BE2C (cell line): ENCODE measurements at regions not wholly inside any gene's neighbourhood (a gene's known extent, or its start where the extent isn't known, plus 50 kb on each side); places are given as distances from the start of the nearest gene placed in this dataset.

ENCODE experiments used
- DNase-seq: peaks from one replicate; pipeline ENCODE4 v3.0.0-alpha.2; 2020
- H3K27me3 ChIP-seq: fragments of 250-450 bp; sonication (Bioruptor Pico); 2 replicates; pipeline ENCODE4 v1.5.1; 2020; ENCODE audit warnings: mild to moderate bottlenecking
- H3K36me3 ChIP-seq: fragments of 250-450 bp; sonication (Bioruptor Pico); 2 replicates; pipeline ENCODE4 v1.5.1; 2020; ENCODE audit warnings: mild to moderate bottlenecking
- H3K4me1 ChIP-seq: fragments of 250-450 bp; sonication (Bioruptor Pico); 2 replicates; pipeline ENCODE4 v1.5.1; 2020
- H3K4me3 ChIP-seq: 2 replicates; pipeline ENCODE4 v1.5.1; 2011; ENCODE audit warnings: low read depth, low read length
- H3K9me3 ChIP-seq: fragments of 250-450 bp; sonication (Bioruptor Pico); 2 replicates; pipeline ENCODE4 v1.5.1; 2020
- CTCF ChIP-seq: IDR thresholded peaks from 2 replicates; pipeline ENCODE4 v1.5.1; 2012; ENCODE audit warnings: mild to moderate bottlenecking, low read depth, low read length

GRCh38 chr16:13291591-13292333 lies 390.4 kb downstream of the SHISA9 start:
- no peaks in the 10 kb centered on the region for H3K4me1 ChIP-seq
- H3K27me3 ChIP-seq = no peaks in the 10 kb centered on the region
- no peaks in the 10 kb centered on the region; the same call in 1 of the 2 replicates for H3K9me3 ChIP-seq
- DNase-seq = no peak
- H3K36me3 ChIP-seq = no peaks in the 10 kb centered on the region
- H3K4me3 ChIP-seq = no peak overlapping the region
- no peak for TF ChIP-seq CTCF

DNA sequence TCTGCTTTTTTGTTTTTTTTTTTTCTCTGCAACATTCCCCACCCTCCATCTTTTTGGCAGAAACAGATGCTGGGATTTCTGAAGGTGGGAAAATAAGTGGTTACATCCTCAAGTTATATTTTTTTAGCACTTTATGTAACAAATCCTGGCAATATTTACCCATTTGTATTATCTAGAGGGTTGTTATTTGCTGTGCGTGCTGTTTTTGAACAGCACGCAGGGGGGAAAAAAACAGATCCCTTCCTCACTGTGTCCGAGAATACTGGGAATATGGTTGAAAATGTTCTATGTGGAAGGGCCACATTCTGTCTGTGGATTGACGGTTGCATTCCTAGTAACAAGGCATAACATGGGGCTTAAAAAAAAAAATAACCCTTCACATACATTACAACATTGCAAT lies 394.8 kb downstream of the SHISA9 start:
- Histone ChIP-seq H3K4me1 (no peaks in the 10 kb centered on the region), H3K27me3 (no peaks in the 10 kb centered on the region), H3K36me3 (no peaks in the 10 kb centered on the region), H3K4me3 (no peak overlapping the region), H3K9me3 (no peaks in the 10 kb centered on the region; the same call in 1 of the 2 replicates)
- DNase-seq = no peak
- TF ChIP-seq CTCF = no peak

DNA sequence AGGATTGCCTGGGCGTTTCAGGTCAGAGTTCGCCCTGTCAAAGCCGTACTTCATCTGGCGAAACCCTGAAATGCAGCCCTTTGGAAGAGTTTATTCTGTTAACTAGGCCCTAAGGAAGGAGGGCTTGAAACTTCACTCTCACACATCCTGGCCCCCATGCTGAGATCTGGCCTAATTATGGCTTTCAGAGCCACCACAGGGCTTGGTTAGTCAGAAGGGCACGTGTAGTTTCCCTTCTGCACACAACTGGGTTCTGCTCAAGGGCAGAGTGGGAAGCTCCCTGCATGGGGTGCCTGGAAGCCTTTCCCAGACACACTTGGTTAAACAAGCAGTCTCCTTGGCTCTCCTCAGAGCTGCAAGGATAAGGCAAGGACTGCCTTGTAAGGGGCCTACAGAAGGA lies 397.3 kb downstream of the SHISA9 start:
- Histone ChIP-seq H3K36me3 (no peaks in the 10 kb centered on the region), H3K4me3 (no peak overlapping the region), H3K9me3 (no peaks in the 10 kb centered on the region; the same call in 1 of the 2 replicates), H3K27me3 (no peaks in the 10 kb centered on the region), H3K4me1 (no peaks in the 10 kb centered on the region)
- DNase-seq = no peak
- TF ChIP-seq CTCF = no peak

- no peaks in the 10 kb centered on the region; the same call in 1 of the 2 replicates for H3K9me3 ChIP-seq
- no peak for TF ChIP-seq CTCF
- H3K27me3 ChIP-seq = no peaks in the 10 kb centered on the region
- no peak for DNase-seq
- no peak overlapping the region for H3K4me3 ChIP-seq
- no peaks in the 10 kb centered on the region for H3K36me3 ChIP-seq
- no peaks in the 10 kb centered on the region for H3K4me1 ChIP-seq
Observed at GRCh38 chr16:13300066-13300840, 398.9 kb downstream of the SHISA9 start.

DNA sequence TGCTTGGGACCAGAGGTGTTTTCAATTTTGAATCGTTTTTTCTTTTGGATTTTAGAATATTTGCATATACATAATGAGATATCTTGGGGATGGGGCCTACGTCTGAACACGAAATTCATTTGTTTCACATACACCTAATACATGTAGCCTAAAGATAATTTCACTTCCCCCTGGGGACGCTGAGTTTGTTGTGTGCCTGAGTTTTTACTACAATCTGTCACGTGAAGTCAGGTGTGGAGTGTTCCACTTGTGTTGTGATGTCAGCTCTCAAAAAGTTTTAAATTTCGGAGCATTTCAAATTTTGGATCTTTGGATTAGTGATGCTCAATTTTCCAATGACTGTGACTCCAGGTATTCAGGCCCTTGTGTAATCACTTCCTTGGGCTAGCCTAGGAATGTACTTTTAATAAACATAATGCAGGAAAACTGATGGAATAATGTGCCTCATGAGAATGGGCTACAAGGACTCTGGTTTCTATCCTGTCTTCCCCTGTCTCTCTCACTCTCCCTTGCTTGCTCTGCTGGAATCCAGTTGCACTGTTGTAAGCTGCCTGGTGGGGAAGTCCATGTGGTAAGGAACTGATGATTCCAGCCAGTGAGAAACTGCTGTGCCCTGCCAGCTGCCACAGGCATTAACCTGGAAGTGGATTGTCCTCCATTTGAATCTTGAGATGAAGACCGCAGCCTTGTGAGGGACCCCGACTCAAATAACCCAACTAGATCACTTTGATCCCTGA lies 403.8 kb downstream of the SHISA9 start:
- no peak overlapping the region for H3K4me3 ChIP-seq
- no peaks in the 10 kb centered on the region for H3K4me1 ChIP-seq
- no peaks in the 10 kb centered on the region for H3K27me3 ChIP-seq
- no peak for DNase-seq
- H3K36me3 ChIP-seq = no peaks in the 10 kb centered on the region
- TF ChIP-seq CTCF = no peak
- no peaks in the 10 kb centered on the region for H3K9me3 ChIP-seq
